ENCODE measurements at regions not wholly inside any gene's neighbourhood (a gene's known extent, or its start where the extent isn't known, plus 50 kb on each side); places are given as distances from the start of the nearest gene placed in this dataset.

DNA sequence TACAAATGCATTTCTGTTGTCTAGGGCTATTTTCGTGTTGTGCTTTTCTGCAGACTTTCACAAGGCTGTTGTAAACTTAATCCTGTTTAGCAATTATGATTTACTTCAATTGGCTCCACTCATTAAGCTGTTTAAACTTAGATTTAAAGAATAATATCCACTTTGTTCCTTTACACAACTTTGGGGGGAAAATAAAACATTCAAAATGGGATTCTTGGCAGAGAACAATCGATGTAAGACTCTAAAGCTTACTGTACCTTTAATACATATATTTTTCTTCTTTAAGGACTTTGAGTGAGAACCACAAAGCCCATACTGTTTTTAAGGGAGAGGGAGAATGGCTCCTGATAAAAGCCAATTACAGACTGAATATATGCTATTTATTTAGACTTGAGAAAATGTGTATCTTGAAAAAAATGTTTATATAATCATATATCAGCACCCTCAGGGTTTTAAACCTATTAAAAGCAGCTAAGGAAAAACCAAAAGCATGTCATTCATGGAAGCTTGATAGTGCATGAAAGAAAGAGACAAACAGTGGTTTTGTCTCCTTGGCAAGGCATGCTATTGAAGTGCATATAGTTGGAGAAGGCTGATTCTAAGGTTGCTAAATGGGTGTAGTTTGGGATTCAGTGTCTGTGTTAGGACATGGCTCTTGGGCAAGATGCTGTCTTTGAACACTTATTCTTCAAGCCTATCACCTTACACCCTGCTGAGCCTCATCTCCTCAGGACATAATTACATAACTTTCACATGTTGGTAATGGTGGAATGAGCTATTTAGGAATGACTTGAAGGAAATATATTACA lies 293.4 kb upstream of the TBC1D5 start:
- TF ChIP-seq, protein P1, sequence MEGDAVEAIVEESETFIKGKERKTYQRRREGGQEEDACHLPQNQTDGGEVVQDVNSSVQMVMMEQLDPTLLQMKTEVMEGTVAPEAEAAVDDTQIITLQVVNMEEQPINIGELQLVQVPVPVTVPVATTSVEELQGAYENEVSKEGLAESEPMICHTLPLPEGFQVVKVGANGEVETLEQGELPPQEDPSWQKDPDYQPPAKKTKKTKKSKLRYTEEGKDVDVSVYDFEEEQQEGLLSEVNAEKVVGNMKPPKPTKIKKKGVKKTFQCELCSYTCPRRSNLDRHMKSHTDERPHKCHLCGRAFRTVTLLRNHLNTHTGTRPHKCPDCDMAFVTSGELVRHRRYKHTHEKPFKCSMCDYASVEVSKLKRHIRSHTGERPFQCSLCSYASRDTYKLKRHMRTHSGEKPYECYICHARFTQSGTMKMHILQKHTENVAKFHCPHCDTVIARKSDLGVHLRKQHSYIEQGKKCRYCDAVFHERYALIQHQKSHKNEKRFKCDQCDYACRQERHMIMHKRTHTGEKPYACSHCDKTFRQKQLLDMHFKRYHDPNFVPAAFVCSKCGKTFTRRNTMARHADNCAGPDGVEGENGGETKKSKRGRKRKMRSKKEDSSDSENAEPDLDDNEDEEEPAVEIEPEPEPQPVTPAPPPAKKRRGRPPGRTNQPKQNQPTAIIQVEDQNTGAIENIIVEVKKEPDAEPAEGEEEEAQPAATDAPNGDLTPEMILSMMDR (conservative IDR thresholded peaks at IDR 0.05 in 1 of 2, IDR thresholded peaks at IDR 0.05 in 1 of 2; ENCODE audit: extremely low read depth in 1 of 2, insufficient read depth in 1 of 2, low read depth in 1 of 2, low read length in 2 of 2): no peak
- no peak for TF ChIP-seq EZH2 (IDR thresholded peaks at IDR 0.05; ENCODE audit: borderline replicate concordance, low read length)
